ENCODE measurements at regions not wholly inside any gene's neighbourhood (a gene's known extent, or its start where the extent isn't known, plus 50 kb on each side); places are given as distances from the start of the nearest gene placed in this dataset.

GRCh38 chr4:137968956-137969678 is 273.0 kb downstream of the SLC7A11 start:
- TF ChIP-seq CTCF (conservative IDR thresholded peaks at IDR 0.05; ENCODE audit: low read depth, low read length) (no peak), RAD21 (IDR thresholded peaks at IDR 0.05; ENCODE audit: low read length) (no peak), POLR2A (IDR thresholded peaks at IDR 0.05; ENCODE audit: low read depth, low read length) (no peak), MAZ (IDR thresholded peaks at IDR 0.05; ENCODE audit: borderline replicate concordance, low read depth, low read length) (no peak), SMC3 (IDR thresholded peaks at IDR 0.05; ENCODE audit: low read depth, low read length) (no peak), USF2 (IDR thresholded peaks at IDR 0.05; ENCODE audit: low read depth, low read length) (no peak), BHLHE40 (IDR thresholded peaks at IDR 0.05; ENCODE audit: low read depth, low read length) (no peak), CHD1 (IDR thresholded peaks at IDR 0.05; ENCODE audit: low read depth, low read length) (no peak), CEBPB (IDR thresholded peaks at IDR 0.05; ENCODE audit: low read depth, low read length) (no peak), ELK1 (IDR thresholded peaks at IDR 0.05; ENCODE audit: borderline replicate concordance, low read depth, low read length) (no peak), RCOR1 (IDR thresholded peaks at IDR 0.05; ENCODE audit: insufficient replicate concordance, low read length) (no peak)

All from IMR-90 (cell line).